ENCODE measurements at regions not wholly inside any gene's neighbourhood (a gene's known extent, or its start where the extent isn't known, plus 50 kb on each side); places are given as distances from the start of the nearest gene placed in this dataset.

- Histone ChIP-seq H3K27ac (ENCODE audit: low read depth, low read length) (peak overlapping the region; percentile 28), H3K36me3 (ENCODE audit: control insufficient read depth in 1 of 2, insufficient read depth in 2 of 2, low read length in 2 of 2) (no peaks in the 10 kb centered on the region), H3K9ac (ENCODE audit: low read depth in 1 of 2, low read length in 2 of 2) (no peak overlapping the region), H3K4me3 (ENCODE audit: low read depth in 1 of 2, low read length in 2 of 2) (no peak overlapping the region), H3K4me1 (ENCODE audit: control insufficient read depth in 1 of 2, insufficient read depth in 2 of 2, low read length in 2 of 2) (peaks cover 20% of the 10 kb centered on the region in 2 donors), H3K27me3 (ENCODE audit: control insufficient read depth in 1 of 2, insufficient read depth in 2 of 2, low read length in 2 of 2) (no peaks in the 10 kb centered on the region), H3K9me3 (ENCODE audit: control insufficient read depth in 1 of 2, low read length in 2 of 2) (no peaks in the 10 kb centered on the region)
Measured at GRCh38 chr2:207257251-207258250, 91.8 kb upstream of the KLF7 start.

GRCh38 chr2:207258263-207258991 lies 92.7 kb upstream of the KLF7 start:
- Histone ChIP-seq H3K27ac (ENCODE audit: low read depth, low read length) (peak overlapping the region; percentile 28), H3K27me3 (ENCODE audit: control insufficient read depth in 1 of 2, insufficient read depth in 2 of 2, low read length in 2 of 2) (no peaks in the 10 kb centered on the region), H3K4me1 (ENCODE audit: control insufficient read depth in 1 of 2, insufficient read depth in 2 of 2, low read length in 2 of 2) (peaks cover 20% of the 10 kb centered on the region in 2 donors), H3K4me3 (ENCODE audit: low read depth in 1 of 2, low read length in 2 of 2) (no peak overlapping the region), H3K36me3 (ENCODE audit: control insufficient read depth in 1 of 2, insufficient read depth in 2 of 2, low read length in 2 of 2) (no peaks in the 10 kb centered on the region), H3K9me3 (ENCODE audit: control insufficient read depth in 1 of 2, low read length in 2 of 2) (no peaks in the 10 kb centered on the region), H3K9ac (ENCODE audit: low read depth in 1 of 2, low read length in 2 of 2) (no peak overlapping the region)

GRCh38 chr2:207260021-207260420 lies 94.3 kb upstream of the KLF7 start:
- no peak overlapping the region for H3K9ac ChIP-seq (ENCODE audit: low read depth in 1 of 2, low read length in 2 of 2)
- no peaks in the 10 kb centered on the region for H3K27me3 ChIP-seq (ENCODE audit: control insufficient read depth in 1 of 2, insufficient read depth in 2 of 2, low read length in 2 of 2)
- H3K4me1 ChIP-seq (ENCODE audit: control insufficient read depth in 1 of 2, insufficient read depth in 2 of 2, low read length in 2 of 2): peaks cover 17 to 20% of the 10 kb centered on the region in 2 donors
- H3K4me3 ChIP-seq (ENCODE audit: low read depth in 1 of 2, low read length in 2 of 2): no peak overlapping the region
- H3K9me3 ChIP-seq (ENCODE audit: control insufficient read depth in 1 of 2, low read length in 2 of 2): no peaks in the 10 kb centered on the region
- no peaks in the 10 kb centered on the region for H3K36me3 ChIP-seq (ENCODE audit: control insufficient read depth in 1 of 2, insufficient read depth in 2 of 2, low read length in 2 of 2)
- no peak overlapping the region for H3K27ac ChIP-seq (ENCODE audit: low read depth, low read length)

GRCh38 chr2:207260947-207261346 lies 95.2 kb upstream of the KLF7 start:
- peaks cover 14 to 20% of the 10 kb centered on the region in 2 donors for H3K4me1 ChIP-seq (ENCODE audit: control insufficient read depth in 1 of 2, insufficient read depth in 2 of 2, low read length in 2 of 2)
- no peaks in the 10 kb centered on the region for H3K27me3 ChIP-seq (ENCODE audit: control insufficient read depth in 1 of 2, insufficient read depth in 2 of 2, low read length in 2 of 2)
- H3K9me3 ChIP-seq (ENCODE audit: control insufficient read depth in 1 of 2, low read length in 2 of 2): no peaks in the 10 kb centered on the region
- H3K9ac ChIP-seq (ENCODE audit: low read depth in 1 of 2, low read length in 2 of 2): no peak overlapping the region
- no peak overlapping the region for H3K4me3 ChIP-seq (ENCODE audit: low read depth in 1 of 2, low read length in 2 of 2)
- H3K36me3 ChIP-seq (ENCODE audit: control insufficient read depth in 1 of 2, insufficient read depth in 2 of 2, low read length in 2 of 2): no peaks in the 10 kb centered on the region
- H3K27ac ChIP-seq (ENCODE audit: low read depth, low read length): no peak overlapping the region

- Histone ChIP-seq H3K4me3 (ENCODE audit: low read depth in 1 of 2, low read length in 2 of 2) (no peak overlapping the region), H3K27ac (ENCODE audit: low read depth, low read length) (no peak overlapping the region), H3K27me3 (ENCODE audit: control insufficient read depth in 1 of 2, insufficient read depth in 2 of 2, low read length in 2 of 2) (no peaks in the 10 kb centered on the region), H3K4me1 (ENCODE audit: control insufficient read depth in 1 of 2, insufficient read depth in 2 of 2, low read length in 2 of 2) (no peaks in the 10 kb centered on the region), H3K9me3 (ENCODE audit: control insufficient read depth in 1 of 2, low read length in 2 of 2) (no peaks in the 10 kb centered on the region), H3K9ac (ENCODE audit: low read depth in 1 of 2, low read length in 2 of 2) (no peak overlapping the region), H3K36me3 (ENCODE audit: control insufficient read depth in 1 of 2, insufficient read depth in 2 of 2, low read length in 2 of 2) (no peaks in the 10 kb centered on the region)
Measured at GRCh38 chr2:207264310-207264709, 98.6 kb upstream of the KLF7 start.

GRCh38 chr2:207265332-207265731 lies 99.6 kb upstream of the KLF7 start:
- H3K36me3 ChIP-seq (ENCODE audit: control insufficient read depth in 1 of 2, insufficient read depth in 2 of 2, low read length in 2 of 2): no peaks in the 10 kb centered on the region
- no peaks in the 10 kb centered on the region for H3K27me3 ChIP-seq (ENCODE audit: control insufficient read depth in 1 of 2, insufficient read depth in 2 of 2, low read length in 2 of 2)
- no peak overlapping the region for H3K27ac ChIP-seq (ENCODE audit: low read depth, low read length)
- H3K4me1 ChIP-seq (ENCODE audit: control insufficient read depth in 1 of 2, insufficient read depth in 2 of 2, low read length in 2 of 2): no peaks in the 10 kb centered on the region
- H3K9me3 ChIP-seq (ENCODE audit: control insufficient read depth in 1 of 2, low read length in 2 of 2): no peaks in the 10 kb centered on the region
- no peak overlapping the region for H3K9ac ChIP-seq (ENCODE audit: low read depth in 1 of 2, low read length in 2 of 2)
- no peak overlapping the region for H3K4me3 ChIP-seq (ENCODE audit: low read depth in 1 of 2, low read length in 2 of 2)

GRCh38 chr2:207265869-207266268 lies 100.1 kb upstream of the KLF7 start:
- no peak overlapping the region for H3K9ac ChIP-seq (ENCODE audit: low read depth in 1 of 2, low read length in 2 of 2)
- no peaks in the 10 kb centered on the region for H3K27me3 ChIP-seq (ENCODE audit: control insufficient read depth in 1 of 2, insufficient read depth in 2 of 2, low read length in 2 of 2)
- no peak overlapping the region for H3K27ac ChIP-seq (ENCODE audit: low read depth, low read length)
- no peaks in the 10 kb centered on the region for H3K9me3 ChIP-seq (ENCODE audit: control insufficient read depth in 1 of 2, low read length in 2 of 2)
- H3K36me3 ChIP-seq (ENCODE audit: control insufficient read depth in 1 of 2, insufficient read depth in 2 of 2, low read length in 2 of 2): no peaks in the 10 kb centered on the region
- H3K4me1 ChIP-seq (ENCODE audit: control insufficient read depth in 1 of 2, insufficient read depth in 2 of 2, low read length in 2 of 2): no peaks in the 10 kb centered on the region
- H3K4me3 ChIP-seq (ENCODE audit: low read depth in 1 of 2, low read length in 2 of 2): no peak overlapping the region

GRCh38 chr2:207266648-207267047 lies 100.9 kb upstream of the KLF7 start:
- Histone ChIP-seq H3K9ac (ENCODE audit: low read depth in 1 of 2, low read length in 2 of 2) (no peak overlapping the region), H3K27ac (ENCODE audit: low read depth, low read length) (no peak overlapping the region), H3K36me3 (ENCODE audit: control insufficient read depth in 1 of 2, insufficient read depth in 2 of 2, low read length in 2 of 2) (no peaks in the 10 kb centered on the region), H3K27me3 (ENCODE audit: control insufficient read depth in 1 of 2, insufficient read depth in 2 of 2, low read length in 2 of 2) (no peaks in the 10 kb centered on the region), H3K4me1 (ENCODE audit: control insufficient read depth in 1 of 2, insufficient read depth in 2 of 2, low read length in 2 of 2) (no peaks in the 10 kb centered on the region), H3K4me3 (ENCODE audit: low read depth in 1 of 2, low read length in 2 of 2) (no peak overlapping the region), H3K9me3 (ENCODE audit: control insufficient read depth in 1 of 2, low read length in 2 of 2) (no peaks in the 10 kb centered on the region)

GRCh38 chr2:207269038-207269437 lies 103.3 kb upstream of the KLF7 start:
- H3K27ac ChIP-seq (ENCODE audit: low read depth, low read length): no peak overlapping the region
- no peaks in the 10 kb centered on the region for H3K9me3 ChIP-seq (ENCODE audit: control insufficient read depth in 1 of 2, low read length in 2 of 2)
- H3K36me3 ChIP-seq (ENCODE audit: control insufficient read depth in 1 of 2, insufficient read depth in 2 of 2, low read length in 2 of 2): no peaks in the 10 kb centered on the region

GRCh38 chr2:207274530-207275189 lies 108.9 kb upstream of the KLF7 start:
- no peaks in the 10 kb centered on the region for H3K4me1 ChIP-seq (ENCODE audit: control insufficient read depth in 1 of 2, insufficient read depth in 2 of 2, low read length in 2 of 2)
- H3K36me3 ChIP-seq (ENCODE audit: control insufficient read depth in 1 of 2, insufficient read depth in 2 of 2, low read length in 2 of 2): no peaks in the 10 kb centered on the region
- no peaks in the 10 kb centered on the region for H3K27me3 ChIP-seq (ENCODE audit: control insufficient read depth in 1 of 2, insufficient read depth in 2 of 2, low read length in 2 of 2)
- H3K27ac ChIP-seq (ENCODE audit: low read depth, low read length): no peak overlapping the region
- H3K9me3 ChIP-seq (ENCODE audit: control insufficient read depth in 1 of 2, low read length in 2 of 2): no peaks in the 10 kb centered on the region
- no peak overlapping the region for H3K4me3 ChIP-seq (ENCODE audit: low read depth in 1 of 2, low read length in 2 of 2)
- no peak overlapping the region for H3K9ac ChIP-seq (ENCODE audit: low read depth in 1 of 2, low read length in 2 of 2)

More at GRCh38 chr2:207269038-207269437, 103.3 kb upstream of the KLF7 start:
- Histone ChIP-seq H3K27me3 (ENCODE audit: control insufficient read depth in 1 of 2, insufficient read depth in 2 of 2, low read length in 2 of 2) (no peaks in the 10 kb centered on the region), H3K4me3 (ENCODE audit: low read depth in 1 of 2, low read length in 2 of 2) (no peak overlapping the region), H3K4me1 (ENCODE audit: control insufficient read depth in 1 of 2, insufficient read depth in 2 of 2, low read length in 2 of 2) (no peaks in the 10 kb centered on the region), H3K9ac (ENCODE audit: low read depth in 1 of 2, low read length in 2 of 2) (no peak overlapping the region)

Measured in duodenal mucosa (tissue), 2 donors.